Gastroesophageal sphincter (tissue), 3 donors: ENCODE measurements at regions not wholly inside any gene's neighbourhood (a gene's known extent, or its start where the extent isn't known, plus 50 kb on each side); places are given as distances from the start of the nearest gene placed in this dataset.

Experiments
- CTCF ChIP-seq, 4 experiments: fragments of 200-600 bp in 2 of 4; fragments of 450-650 bp in 2 of 4; sonication (generic) in 1 of 4; IDR thresholded peaks; one replicate each; pipeline ENCODE4 v1.5.1; 2017 to 2019; ENCODE audit warnings: antibody characterized with exemption in 4 of 4, mild to moderate bottlenecking in 2 of 4, moderate library complexity in 2 of 4
- POLR2A ChIP-seq, 2 donors: fragments of 450-650 bp; IDR thresholded peaks; one replicate each; pipeline ENCODE4 v1.6.1; 2017; ENCODE audit warnings: antibody characterized with exemption in 2 of 2, mild to moderate bottlenecking in 2 of 2, moderate library complexity in 1 of 2

DNA sequence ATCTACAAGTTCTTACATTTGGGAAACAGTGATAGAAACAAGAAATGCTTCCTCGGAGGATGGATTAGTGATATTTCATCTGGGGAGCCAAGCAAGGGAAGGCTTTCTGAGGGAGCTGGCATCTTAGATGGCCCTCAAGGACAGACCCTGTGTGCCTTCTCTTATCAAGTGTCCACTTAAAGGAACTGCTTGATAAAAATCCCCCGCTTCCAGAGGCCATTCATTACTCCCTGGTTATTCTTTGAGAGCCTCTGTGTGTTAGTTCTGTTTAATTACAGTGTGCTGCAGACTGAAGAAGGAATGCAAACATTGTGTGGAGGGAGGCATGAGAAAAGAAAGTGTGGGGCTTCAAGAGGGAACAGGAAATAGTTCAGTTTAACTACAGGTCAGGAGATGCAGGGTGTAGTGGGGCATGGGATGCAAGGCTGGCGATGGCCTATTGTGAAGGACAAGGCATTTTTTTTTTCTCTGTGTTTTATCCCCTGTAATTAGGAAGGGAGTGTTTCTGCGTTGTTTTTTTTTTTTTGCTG lies 145.4 kb downstream of the SNX10 start:
- TF ChIP-seq CTCF (IDR thresholded peaks at IDR 0.05) = no peak
- no peak for TF ChIP-seq POLR2A (IDR thresholded peaks at IDR 0.05)
